ENCODE measurements at regions not wholly inside any gene's neighbourhood (a gene's known extent, or its start where the extent isn't known, plus 50 kb on each side); places are given as distances from the start of the nearest gene placed in this dataset.

- POLR2A ChIA-PET, result interaction anchor here (0.6 to 0.7 kb wide), 3 partner anchors 22 to 1257 kb away, joined by 3 to 5 read pairs (median 4); no protein-coding TSS in a partner anchor
- DNase-seq (ENCODE audit: extremely low read depth in 1 of 4, low spot score in 3 of 4) (no peak), ATAC-seq (no peak), FAIRE-seq (no peak)
- in situ Hi-C loops (cut with MboI) (no loop called here), intact Hi-C loops (cut with micrococcal nuclease) (no loop called here)
- BruUV-seq (replicated peaks), result no TSS peak
- Histone ChIP-seq H3K9ac (ENCODE audit: insufficient read depth in 1 of 2, low read depth in 2 of 2, low read length in 2 of 2) (no peak overlapping the region), H3K4me3 (no peak overlapping the region), H3K36me3 (ENCODE audit: control insufficient read depth, insufficient read depth, low read length) (no peaks in the 10 kb centered on the region), H3K4me1 (replicated peaks in 1 of 2; ENCODE audit: control insufficient read depth in 2 of 2, insufficient read depth in 2 of 2, low read length in 2 of 2) (no peaks in the 10 kb centered on the region), H3K27me3 (ENCODE audit: control insufficient read depth in 2 of 2, insufficient read depth in 2 of 2, low read length in 2 of 2) (peaks cover 3 to 24% of the 10 kb centered on the region in 2 experiments), H3K9me1 (ENCODE audit: control insufficient read depth, insufficient read depth, low read length) (no peaks in the 10 kb centered on the region), H3K79me2 (ENCODE audit: control insufficient read depth, insufficient read depth, low read length) (no peaks in the 10 kb centered on the region), H3K27ac (ENCODE audit: extremely low read depth, low read depth, low read length) (no peak overlapping the region), H2AFZ (ENCODE audit: low read depth, low read length) (no peak overlapping the region), H3K9me3 (replicated peaks; ENCODE audit: control insufficient read depth, insufficient read depth, low read depth, low read length) (no peaks in the 10 kb centered on the region), H3K4me2 (ENCODE audit: insufficient read depth, low read length) (no peak overlapping the region), H4K20me1 (replicated peaks; ENCODE audit: control insufficient read depth, insufficient read depth, low read length) (no peaks in the 10 kb centered on the region)
- CTCF ChIA-PET (ENCODE audit: low intra/inter-chr PET ratio), result no interaction called here
- 0% methylated on average over 1 of the region's 1 CpG for WGBS (ENCODE audit: insufficient coverage, low coverage, missing lambda C conversion rate)
- TF ChIP-seq ZMIZ1 (IDR thresholded peaks at IDR 0.05; ENCODE audit: low read depth in 2 of 2, low read length in 2 of 2) (no peak), ZNF324 (CRISPR knock-in tag; IDR thresholded peaks at IDR 0.05) (no peak), HNRNPLL (IDR thresholded peaks at IDR 0.05; ENCODE audit: low read depth, low read length, poor library complexity, severe bottlenecking) (no peak), SMAD1 (IDR thresholded peaks at IDR 0.05; ENCODE audit: low read depth, low read length, partially characterized antibody) (no peak), NRF1 (conservative IDR thresholded peaks at IDR 0.05 in 1 of 2, IDR thresholded peaks at IDR 0.05 in 1 of 2) (no peak), RERE (CRISPR knock-in tag; IDR thresholded peaks at IDR 0.05; ENCODE audit: borderline replicate concordance) (no peak), POLR2B (IDR thresholded peaks at IDR 0.05; ENCODE audit: low read depth, partially characterized antibody) (no peak), SMARCB1 (IDR thresholded peaks at IDR 0.05; ENCODE audit: insufficient read length, low read depth) (no peak), ZNF212 (CRISPR knock-in tag; IDR thresholded peaks at IDR 0.05) (no peak), PCBP2 (IDR thresholded peaks at IDR 0.05; ENCODE audit: low read depth, low read length, poor library complexity, severe bottlenecking) (no peak), CHAMP1 (IDR thresholded peaks at IDR 0.05) (no peak), MIER1 (IDR thresholded peaks at IDR 0.05; ENCODE audit: low read depth) (no peak)
These were observed 62.9 kb upstream of the SIM2 start for GRCh38 chr21:36636016-36636415.
